GM18861 (cell line): ENCODE measurements at regions not wholly inside any gene's neighbourhood (a gene's known extent, or its start where the extent isn't known, plus 50 kb on each side); places are given as distances from the start of the nearest gene placed in this dataset.
"Not testable (repeated sequence)": the region's sequence is repeated elsewhere in the genome, so short reads cannot be mapped to it uniquely, and the experiment has no call there.

Experiments
- ATAC-seq: cut with Tn5 transposase; IDR thresholded peaks from one replicate; pipeline ENCODE4 v1.9.1; 2021; ENCODE audit not compliant: unreplicated experiment

DNA sequence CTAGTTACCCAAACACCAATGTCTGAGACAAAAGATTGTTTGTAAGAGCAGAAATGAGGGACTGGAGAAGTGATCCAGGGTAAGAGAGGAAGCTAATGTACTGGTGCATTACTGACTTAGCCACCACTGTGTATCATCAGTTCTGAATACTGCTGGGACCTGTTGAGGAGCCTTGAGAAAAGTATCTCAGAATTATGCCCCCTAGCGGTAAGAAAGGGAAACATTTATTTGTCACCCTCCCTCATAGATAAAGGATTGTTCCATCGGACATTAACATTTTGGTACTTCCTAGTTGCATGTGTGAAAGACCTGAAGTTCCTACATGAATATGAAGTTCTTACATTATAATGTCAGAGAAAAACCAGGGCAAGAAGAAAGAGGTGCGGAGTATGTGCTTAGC, 612.5 kb downstream of the FSCB start:
- ATAC-seq, result peak; percentile 67

DNA sequence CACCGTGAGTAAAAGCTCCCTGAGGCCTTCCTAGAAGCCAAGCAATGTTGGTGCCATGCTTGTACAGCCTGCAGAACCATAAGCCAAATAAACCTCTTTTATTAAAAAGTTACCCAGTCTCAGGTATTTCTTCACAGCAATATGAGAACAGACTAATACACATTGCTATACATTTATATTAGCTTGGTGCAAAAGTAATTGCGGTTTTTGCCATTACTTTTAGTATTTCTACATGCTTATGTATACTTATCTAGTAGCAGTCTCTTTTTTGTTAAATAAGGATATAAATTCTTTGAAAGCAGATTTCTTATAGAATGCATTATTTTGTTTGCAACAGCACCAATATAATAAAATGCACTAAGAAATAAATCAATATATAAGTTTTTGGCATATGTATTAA, 619.6 kb downstream of the FSCB start:
- no peak for ATAC-seq

DNA sequence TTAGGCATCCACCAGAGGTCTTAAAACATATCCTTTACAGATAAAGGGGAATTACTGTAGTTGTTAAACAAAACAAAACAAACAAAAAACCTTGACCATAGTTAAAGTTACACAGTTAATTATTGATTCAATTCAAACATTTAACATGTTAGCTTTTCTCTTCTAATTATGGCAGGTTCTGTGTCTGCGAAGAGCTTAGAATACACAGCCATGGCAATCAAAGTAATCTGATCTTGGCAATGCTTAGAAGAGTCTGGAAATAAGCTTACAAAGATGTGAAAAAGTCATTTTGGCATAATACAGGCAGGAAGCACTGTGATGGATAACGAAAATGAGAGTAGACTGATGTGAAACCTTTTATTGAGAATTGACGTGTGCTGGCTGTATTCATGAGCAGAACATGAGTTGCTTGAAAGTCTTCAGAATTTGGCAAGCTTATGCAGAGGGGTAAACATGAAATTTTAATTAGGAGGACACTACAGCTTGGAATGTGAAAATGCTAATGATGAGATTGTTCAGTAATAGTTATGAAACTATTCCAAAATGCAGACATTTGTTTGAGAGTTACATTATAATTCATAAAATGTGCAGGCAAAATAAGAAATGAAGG, 629.6 kb downstream of the FSCB start:
- peak; percentile 94 for ATAC-seq

DNA sequence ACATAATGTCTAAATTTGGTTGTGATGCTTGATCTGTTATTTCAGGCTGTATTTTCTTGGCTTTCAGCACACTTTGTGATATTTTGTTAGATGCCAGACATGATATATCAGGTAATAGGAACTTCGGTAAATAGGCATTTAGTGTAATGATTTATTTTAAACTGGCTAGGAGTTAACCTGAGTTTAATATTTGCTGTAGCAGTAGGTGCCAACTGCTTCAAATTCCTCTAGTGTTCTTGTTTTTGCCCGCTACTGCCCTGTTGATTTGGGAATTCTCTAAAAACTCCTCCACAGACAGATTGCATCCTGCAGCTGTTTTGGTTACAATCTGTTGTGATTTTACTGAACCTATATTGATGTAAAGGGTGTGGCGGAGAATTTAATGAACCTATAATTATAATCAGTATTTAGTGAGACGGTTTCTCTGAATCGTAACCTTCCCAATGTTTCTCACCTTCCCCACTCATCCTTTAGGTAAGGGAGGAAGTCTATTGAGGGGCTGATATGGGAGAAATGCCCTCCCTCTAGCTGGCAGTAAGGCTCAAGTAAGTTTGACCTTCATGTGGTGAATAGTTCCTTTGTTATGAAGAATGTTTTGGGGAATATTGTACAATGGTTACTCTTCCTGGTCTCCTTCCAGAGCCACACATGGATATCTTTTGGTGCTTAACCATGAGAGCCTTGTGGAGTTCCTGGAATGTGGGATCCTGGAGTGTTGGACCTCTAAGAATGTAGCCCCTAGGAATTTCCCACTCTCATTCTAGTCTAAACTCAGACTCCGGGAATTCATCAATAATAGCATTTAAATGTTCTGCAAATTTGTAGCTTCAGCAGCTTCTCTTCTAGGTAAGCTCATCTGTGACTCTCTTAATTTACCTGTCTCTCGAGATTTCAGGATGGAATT, 634.1 kb downstream of the FSCB start:
- no peak for ATAC-seq

DNA sequence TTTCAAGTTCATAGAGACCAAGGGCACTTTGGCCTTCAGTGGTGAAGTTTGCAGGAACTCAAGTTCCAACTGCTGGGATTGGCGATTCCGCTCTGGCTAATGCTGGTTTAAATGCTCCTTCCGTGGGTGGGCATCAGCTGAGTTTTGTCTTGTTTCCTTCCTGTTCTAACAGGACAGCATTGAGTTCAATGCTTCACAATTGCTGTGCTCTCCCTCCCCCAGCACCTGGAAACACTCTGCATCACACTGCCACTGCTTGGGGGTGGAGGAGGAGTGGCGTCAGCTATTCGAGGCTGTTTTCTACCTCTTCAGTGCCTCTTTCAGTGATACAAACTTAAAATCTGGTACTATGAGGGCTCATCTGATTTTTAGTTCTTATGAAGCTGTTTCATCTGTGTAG, 634.9 kb downstream of the FSCB start:
- no peak for ATAC-seq

DNA sequence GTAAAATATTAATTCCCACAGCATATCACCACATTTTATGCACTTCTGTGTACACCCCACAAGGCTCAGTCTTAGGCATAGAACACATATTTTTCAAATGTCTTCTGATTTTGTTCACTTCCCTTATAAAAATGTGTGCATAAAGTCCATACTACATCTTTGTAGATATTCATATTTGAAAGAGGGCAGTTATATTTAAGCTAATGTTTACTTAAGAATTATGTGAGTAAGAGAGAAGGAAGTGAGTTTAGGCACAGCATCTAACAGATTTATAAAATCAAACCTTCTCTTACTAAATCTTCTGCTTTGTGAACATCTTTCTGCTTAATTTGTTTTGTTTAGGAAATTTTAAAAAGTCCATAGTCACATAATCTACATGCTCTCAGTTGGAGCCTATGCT, 648.1 kb downstream of the FSCB start:
- no peak for ATAC-seq

DNA sequence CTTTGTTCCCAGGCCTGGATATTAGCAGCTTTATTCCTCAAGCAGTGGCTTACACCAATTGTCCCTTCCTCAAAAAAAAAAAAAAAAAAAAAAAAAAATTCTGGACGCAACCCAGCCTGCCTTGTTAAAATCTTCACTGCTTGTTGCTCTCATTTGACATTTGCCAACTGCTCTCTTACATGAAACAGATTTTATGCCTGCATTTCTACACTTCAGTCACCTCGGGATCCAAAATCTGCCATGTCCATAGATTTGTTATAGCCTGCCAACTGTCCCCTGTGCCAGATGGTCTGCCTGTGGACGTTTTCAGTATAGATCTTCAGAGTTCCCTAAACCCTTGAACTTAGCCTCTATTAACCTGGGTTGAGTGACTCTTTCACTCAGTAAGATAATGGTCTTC, 651.5 kb downstream of the FSCB start:
- ATAC-seq, result no peak

DNA sequence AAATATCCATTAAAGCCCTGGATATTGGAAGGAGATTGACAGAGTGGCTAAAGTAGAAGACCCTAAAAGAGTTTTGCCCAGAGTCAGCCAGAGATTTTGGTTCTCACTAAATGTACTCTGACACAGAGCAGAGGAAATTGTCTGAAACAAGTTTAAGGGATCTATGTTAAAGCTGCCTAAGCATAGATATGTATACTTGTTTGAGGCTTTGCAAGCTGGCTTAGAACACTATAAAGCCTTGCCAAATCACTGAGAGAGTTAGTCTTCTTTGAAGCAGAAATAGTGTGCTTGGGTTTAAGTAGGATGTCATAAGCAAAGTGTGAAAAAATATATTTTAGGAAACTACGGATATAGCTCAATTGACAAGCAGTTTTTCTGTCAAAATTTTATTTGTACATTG, 653.5 kb downstream of the FSCB start:
- no peak for ATAC-seq

DNA sequence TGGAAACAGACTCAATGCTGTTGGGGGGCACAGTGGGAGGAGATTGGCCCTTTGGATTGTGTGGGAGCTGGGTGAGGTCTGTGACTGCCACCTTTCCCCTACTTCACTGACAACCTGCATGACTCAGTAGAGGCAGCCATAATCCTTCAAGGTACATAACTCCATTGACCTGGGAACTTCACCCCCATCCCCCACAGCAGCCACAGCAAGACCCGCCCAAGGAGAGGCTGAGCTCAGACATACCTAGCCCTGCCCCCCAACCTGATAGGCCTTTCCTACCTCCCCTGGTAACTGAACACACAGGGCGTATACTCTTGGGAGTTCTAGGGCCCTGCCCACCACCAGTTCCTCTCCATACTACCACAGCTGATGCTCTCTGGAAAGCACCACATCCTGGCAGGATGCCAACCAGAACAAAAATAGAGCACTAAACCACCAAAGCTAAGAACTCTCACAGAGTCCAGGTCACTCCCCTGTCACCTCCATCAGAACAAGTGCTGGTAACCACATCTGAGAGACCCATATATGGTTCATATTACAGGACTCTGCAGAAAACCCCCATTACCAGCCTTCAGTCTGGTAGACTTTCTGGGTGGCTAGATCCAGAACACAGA, 703.9 kb downstream of the FSCB start:
- no peak for ATAC-seq

DNA sequence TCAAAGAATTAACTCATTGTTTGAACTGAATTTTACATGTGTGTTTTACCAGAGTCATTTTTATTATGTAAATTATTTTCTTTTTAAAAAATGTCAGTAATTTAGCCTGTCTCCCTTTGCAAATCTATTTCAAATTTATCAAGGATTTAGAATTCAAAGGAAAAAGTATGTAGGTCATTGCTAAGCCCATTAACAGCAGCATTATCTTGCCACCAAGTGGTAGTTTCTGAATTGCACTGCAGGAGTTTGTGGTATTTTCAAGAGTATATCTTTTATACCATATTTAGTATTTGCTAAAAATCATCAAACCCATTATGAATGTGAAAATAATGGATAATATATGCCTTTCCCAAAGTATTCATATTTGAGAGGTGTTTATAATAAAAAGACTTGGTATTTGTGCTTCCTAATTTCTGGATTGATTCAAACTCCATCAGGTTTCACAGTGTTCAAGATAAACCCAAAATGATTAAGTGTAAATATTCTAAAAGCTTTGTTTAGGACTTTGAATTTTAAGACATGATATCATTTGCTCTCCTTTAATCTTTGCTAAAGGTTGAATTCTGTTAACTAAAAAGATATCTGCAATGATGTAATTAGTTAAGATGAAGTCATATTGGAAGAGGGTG, 711.4 kb downstream of the FSCB start:
- ATAC-seq, result no peak

DNA sequence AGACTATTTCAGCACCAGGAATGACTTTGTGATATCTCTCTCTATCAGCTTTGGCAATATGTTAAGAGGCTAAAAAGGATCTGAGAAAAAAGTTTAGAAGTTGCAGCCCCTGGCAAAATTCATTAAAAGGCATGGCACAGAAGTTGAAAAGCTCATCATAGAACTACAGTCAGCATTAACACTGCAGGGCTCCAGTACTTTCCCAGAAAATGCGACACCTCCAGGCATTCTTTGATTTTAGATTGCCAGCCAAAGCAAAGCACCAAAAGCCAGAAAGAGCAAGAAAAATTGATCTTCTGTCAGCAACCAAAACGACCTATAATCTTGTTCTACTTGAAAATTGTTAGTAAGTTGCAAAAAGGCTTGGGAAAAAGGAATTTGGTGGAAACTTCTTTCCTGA, 713.5 kb downstream of the FSCB start:
- ATAC-seq, result no peak

DNA sequence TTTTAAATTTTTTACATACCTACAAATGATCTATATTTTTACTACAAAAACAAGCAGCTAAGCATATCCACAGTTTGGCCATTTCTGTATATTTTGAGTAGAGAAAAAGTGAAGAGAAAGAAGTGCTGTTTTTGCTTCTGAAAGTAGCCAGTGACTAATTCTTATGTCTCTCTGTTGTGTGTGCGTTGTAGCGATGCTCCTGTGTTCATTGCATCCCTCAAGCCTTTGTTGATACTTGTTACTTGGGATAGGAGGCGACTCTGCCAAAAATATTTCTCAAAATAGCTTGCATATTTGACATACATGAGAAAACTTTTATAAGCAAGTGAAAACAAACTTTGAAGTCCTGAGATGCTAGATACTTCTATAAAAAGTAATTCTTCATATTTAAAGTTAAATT, 714.1 kb downstream of the FSCB start:
- no peak for ATAC-seq

DNA sequence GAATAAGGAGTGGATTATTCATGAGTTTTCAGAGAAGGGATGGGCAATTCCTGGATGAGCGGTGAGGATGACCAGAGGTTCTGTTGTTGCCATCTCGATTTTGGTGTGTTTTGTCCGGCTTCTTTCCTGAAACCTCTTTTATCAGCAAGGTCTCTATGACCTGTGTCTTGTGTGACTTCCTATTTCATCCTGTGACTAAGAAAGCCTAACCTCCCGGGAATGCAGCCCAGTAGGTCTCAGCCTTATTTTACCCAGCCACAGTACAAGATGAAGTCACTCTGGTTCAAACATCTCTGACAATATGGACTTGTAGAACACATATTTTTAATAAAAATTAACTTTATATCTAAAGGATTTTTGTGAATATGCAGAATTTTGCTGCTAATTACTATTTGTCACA, 716.4 kb downstream of the FSCB start:
- ATAC-seq, result no peak

DNA sequence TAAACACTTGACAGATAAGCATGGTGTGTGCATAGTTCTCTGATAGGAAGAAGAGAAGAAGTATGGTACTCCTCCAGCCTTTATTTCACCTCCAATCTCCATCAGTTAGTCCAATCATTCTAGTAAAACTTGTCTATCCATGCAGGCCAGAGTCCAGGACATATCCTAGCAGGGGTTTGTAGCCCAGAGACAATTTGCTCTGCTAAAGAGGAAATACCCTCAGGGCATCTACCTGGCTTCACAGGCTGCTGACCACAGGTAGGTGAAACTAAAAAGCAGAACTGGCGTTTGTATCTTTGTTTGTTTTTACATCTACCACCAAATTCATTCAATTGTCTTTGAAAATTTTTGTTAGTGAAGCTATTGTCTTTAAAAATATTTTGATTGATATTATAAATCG, 717.6 kb downstream of the FSCB start:
- ATAC-seq, result no peak

DNA sequence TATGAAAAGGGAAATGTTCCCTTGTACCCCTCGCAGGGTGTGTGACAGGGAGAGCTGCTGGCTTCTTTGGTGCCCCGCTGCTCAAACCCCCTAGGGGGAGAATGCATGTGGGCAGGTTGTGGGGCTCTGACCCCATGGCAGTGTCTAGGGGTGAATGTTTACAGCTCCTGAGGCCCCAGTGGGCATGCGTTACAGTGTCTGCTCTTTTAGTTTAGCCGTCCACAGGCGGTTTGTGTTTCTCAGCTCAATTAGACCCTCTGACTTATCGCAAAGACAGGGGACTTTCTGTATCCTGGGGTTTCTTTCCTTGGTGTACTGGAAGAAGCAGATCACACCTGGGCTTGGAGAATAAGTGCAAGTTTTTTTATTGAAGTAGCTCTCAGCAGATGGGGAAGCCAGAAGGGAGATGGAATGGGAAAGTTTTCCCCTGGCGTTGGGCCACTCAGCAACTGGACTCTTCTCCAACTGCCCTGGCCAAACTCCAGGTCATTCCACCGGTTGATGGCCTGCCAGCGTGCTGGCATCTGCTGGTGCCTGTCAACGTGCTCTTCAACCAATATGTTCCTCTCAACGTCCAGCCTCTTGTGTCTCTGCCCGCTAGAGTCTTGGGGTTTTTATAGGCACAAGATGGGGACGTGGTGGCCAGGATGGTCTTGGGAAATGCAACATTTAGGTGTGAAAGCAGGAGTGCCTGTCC, 720.9 kb downstream of the FSCB start:
- no peak for ATAC-seq

DNA sequence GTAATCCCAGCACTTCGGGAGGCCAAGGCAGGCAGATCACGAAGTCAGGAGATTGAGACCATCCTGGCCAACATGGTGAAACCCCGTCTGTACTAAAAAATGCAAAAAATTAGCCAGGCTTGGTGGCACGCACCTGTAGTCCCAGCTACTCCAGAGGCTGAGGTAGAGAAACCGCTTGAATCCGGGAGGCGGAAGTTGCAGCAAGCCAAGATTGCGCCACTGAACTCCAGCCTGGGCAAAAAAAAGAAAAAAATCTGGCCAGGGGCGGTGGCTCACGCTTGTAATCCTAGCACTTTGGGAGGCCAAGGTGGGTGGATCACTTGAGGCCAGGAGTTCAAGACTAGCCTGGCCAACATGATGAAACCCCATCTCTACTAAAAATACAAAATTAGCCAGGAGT, 722.7 kb downstream of the FSCB start:
- not testable (repeated sequence) for ATAC-seq

DNA sequence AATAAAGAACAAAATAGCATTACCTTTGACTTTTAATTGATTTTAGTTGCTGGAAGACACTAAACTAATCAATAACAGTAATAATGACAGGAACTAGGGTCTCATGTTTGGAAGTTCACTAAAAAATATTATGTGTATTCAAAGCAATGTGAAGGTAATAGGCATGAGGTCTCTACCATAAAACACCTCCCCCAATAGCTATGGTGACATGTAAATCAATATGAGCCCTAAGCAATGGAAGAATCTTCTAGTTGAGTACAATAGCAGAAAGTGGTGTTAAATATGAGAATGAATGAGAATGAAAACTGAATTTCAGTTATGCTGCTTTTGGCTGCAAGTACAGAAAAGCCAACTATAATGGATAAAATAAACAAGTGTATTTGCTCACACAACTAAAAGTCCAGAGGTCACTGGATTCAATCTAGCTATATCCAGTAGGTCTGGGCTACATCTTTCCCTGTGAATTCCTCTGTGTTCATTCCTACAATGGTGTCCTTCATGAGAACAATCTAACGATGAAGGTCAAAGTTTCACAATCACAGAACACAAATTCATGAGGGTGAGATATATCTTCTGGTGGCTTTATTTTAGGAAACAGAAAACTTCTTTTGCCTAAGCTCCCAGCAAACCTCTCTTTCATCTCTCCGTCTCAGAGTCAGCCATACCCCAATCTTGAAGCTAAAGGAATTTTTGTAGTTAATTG, 728.0 kb downstream of the FSCB start:
- no peak for ATAC-seq

DNA sequence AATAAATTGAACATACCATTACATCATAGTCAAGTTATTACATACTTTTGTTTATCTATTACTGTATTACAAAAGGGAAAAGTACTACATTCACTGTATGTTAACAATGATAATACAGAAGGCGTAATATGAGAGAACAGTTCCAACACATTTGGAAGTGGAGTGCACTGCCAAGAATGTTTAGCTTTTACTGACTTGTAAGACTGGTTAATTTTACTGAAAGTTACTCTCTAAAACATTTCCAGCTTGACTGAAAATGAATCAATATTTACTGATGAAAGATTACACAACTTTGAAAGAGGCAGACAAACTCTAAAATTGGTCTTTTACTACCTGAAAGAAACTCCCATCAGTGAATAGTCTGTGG, 728.5 kb downstream of the FSCB start:
- no peak for ATAC-seq

DNA sequence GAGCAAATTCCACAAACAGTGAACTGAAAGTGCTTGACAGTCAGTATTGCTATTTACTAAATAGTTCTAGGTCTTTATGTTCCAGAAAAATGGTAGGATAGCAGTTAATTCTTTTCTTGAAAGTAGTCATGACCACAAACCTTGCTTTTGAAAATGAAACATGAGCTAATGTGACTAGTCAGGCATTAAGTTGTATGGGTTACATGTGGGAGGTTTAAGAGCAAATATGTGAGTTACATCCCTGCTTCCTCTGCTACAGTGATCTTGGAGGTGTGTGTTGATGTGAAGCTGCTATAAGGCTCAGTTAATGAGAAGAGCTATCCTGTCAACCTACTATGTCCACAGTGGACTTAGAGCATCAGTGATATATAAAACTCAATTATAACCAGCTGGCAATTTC, 741.6 kb downstream of the FSCB start:
- ATAC-seq, result no peak

DNA sequence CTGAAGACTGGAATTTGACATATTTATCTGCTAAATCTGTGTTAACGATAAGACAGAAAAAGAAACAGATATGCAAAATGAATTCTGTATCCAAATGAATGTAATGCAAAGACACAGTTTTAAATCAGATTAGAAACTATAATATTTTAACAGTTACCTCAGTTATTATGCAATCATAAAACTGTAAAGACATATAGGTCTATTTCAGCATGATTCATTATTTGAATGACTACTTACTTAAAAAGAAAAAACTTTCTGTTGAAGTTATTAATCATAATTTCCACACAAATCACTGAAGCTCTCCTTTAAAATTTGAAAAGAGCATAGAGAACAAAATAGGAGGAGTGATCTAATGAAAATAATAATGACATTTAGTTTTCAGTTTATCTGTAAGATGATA, 742.6 kb downstream of the FSCB start:
- no peak for ATAC-seq

DNA sequence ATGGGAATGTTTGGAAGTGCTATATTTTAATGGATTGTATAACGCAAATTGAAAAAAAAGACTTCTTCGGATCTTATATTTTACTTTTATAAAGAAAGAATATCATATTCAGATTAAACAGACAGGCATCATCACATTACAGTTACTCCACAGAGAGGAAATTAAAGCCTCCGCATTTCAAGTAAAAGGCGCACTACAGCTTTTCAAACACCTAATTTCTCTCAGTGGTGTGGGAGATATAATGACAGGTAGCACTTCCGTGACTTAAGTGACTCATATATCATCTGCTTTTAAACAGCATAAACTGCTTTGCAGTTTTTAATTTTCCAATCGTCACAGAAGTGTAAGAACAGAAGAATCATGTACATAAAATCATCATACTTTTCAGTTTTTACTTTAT, 751.4 kb downstream of the FSCB start:
- no peak for ATAC-seq
